ENCODE measurements at regions not wholly inside any gene's neighbourhood (a gene's known extent, or its start where the extent isn't known, plus 50 kb on each side); places are given as distances from the start of the nearest gene placed in this dataset.
"Not testable (repeated sequence)": the region's sequence is repeated elsewhere in the genome, so short reads cannot be mapped to it uniquely, and the experiment has no call there.

DNA sequence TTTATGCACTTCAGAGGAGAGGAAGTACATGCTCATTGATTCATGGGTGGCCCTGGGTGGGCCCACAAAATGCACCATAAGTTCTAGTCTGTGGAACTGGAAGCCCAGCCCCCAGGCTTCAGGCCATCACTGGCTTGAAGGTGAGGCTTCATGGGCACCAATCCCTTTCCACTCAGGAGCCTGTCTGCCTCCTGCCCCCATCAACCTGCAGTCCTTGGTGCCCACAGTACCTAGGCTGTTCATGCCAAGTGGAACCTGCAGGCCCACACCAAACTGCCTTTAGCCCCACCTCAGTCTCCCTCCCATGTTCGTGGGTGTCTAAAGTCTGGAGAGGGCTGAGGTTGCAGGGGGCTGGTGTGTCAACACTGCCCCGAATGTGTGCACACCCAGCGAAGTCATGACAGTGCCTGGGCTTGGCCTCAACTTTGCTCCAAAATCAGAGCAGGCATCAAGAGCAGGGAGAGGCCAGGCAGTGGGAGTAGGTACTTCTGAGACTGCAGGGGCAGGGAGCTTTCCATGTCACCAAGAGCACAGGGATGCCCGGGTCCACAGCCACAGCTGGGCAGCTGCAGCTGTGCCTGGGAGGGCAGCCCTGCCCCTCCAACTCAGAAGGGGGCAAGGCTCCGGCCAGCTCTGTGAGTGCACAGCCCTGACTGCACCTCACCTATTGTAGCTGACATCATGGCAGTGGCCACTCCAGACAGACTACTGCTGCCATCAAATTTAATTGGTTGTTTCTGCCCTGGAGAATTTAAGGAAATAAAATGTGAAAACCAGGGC, 1250.4 kb upstream of the IGFBP7 start:
- no peak for DNase-seq (ENCODE audit: low read depth)

- no peak for DNase-seq (ENCODE audit: low read depth)
Observed at GRCh38 chr4:58359590-58359989, 1249.4 kb upstream of the IGFBP7 start.

GRCh38 chr4:58357947-58358346, 1247.8 kb upstream of the IGFBP7 start:
- DNase-seq (ENCODE audit: low read depth) = no peak

GRCh38 chr4:58325070-58325469, 1214.9 kb upstream of the IGFBP7 start:
- no peak for DNase-seq (ENCODE audit: low read depth)

DNA sequence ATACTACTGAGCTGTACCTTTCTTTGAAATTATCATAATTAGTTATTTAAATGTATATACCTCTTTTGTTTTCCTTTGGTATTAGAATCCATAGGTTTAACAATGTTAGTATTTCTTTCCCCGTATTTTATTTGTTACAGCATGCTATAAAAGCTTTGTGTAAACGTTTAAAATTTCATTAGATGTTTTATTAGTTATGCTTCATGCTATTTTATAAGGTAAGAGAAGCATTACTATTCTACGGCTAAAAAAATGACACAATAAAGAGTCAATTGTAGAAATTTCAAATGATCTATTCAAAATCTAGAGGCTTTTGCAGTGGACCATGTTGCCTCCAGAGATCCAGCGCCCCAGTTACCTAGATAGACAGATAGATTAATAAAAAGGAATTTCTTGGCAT, 1203.3 kb upstream of the IGFBP7 start:
- DNase-seq (ENCODE audit: low read depth) = no peak

- no peak for DNase-seq (ENCODE audit: low read depth)
Observed at GRCh38 chr4:58303456-58303855, 1193.3 kb upstream of the IGFBP7 start.

GRCh38 chr4:58301376-58301999, 1191.3 kb upstream of the IGFBP7 start:
- DNase-seq (ENCODE audit: low read depth) = no peak

- no peak for DNase-seq (ENCODE audit: low read depth)
Observed at GRCh38 chr4:58286335-58286734, 1176.2 kb upstream of the IGFBP7 start.

GRCh38 chr4:58280928-58281327, 1170.7 kb upstream of the IGFBP7 start:
- DNase-seq (ENCODE audit: low read depth) = not testable (repeated sequence)

DNA sequence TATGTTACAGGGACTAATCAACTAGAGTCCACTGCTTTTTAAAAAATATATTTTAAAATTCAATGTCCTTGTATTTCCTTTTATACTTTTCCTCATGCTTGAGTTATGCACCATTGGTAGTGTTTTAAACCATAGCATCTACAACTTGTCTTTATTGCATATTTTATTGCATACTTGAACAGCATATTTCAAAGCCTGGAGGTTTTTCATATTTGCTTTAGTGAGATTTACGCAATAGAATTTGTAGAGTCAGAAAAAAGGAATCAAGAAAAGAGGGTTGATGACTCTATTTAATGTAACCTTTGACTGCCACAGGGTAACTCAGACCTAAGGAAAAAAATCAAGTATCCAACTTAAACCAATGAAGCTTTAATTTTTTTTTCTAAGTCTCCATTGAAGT, 1165.7 kb upstream of the IGFBP7 start:
- no peak for DNase-seq (ENCODE audit: low read depth)

DNA sequence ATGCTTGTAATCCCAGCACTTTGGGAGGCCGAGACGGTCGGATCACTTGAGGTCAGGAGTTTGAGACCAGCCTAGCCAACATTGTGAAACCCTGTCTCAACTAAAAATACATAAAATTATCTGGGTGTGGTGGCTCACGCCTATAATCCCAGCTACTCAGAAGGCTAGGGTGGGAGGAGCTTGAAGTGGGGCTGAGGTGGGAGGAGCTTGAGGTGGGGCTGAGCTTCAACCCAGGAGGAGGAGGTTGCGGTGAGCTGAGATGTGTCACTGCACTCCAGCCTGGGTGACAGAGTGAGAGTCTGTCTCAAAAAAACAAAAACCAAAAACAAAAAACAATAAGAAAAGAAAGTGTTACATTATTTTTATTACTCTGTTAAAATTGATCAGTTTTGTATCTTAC, 1164.4 kb upstream of the IGFBP7 start:
- DNase-seq (ENCODE audit: low read depth) = no peak

DNA sequence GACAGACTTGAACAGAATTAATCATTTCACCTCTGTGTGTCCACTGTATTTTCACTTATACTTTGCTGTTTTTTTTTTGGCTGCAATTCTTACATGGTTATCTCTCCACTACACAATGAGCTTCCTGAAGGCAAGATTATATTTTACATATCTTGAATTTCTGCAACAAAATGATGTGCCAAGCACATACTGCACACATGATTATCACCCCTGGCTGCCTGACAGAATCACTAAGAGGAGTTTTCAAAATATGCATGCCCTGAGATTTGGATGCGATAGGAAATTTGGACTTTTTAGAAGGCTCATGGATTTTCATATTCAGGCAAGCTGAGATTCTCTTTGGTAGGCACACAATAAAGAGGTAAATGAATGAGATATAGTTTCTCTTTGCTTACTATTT, 1162.1 kb upstream of the IGFBP7 start:
- DNase-seq (ENCODE audit: low read depth) = no peak

- no peak for DNase-seq (ENCODE audit: low read depth)
Observed at GRCh38 chr4:58265734-58266133, 1155.5 kb upstream of the IGFBP7 start.

DNA sequence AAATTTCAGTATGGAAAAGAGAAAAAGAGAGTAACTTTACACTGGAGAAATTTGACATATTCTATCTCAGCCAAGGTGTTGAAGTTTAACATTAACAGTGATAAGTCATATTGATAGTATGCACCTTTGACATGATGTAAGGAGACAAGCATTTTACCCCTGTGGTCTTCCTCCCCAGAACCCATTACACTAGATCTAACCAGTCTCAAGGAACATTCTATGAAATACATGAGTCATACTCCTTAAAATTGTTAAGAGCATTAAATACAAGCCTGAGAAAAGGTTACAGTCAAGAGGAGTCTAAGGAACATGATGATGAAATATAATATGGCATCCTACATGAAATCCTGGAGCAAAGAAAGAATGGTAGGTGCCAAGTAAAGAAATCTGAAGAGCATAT, 1151.3 kb upstream of the IGFBP7 start:
- DNase-seq (ENCODE audit: low read depth) = no peak

- DNase-seq (ENCODE audit: low read depth) = no peak
Observed at GRCh38 chr4:58254291-58254690, 1144.1 kb upstream of the IGFBP7 start.

- no peak for DNase-seq (ENCODE audit: low read depth)
Observed at GRCh38 chr4:58252656-58253055, 1142.5 kb upstream of the IGFBP7 start.

DNA sequence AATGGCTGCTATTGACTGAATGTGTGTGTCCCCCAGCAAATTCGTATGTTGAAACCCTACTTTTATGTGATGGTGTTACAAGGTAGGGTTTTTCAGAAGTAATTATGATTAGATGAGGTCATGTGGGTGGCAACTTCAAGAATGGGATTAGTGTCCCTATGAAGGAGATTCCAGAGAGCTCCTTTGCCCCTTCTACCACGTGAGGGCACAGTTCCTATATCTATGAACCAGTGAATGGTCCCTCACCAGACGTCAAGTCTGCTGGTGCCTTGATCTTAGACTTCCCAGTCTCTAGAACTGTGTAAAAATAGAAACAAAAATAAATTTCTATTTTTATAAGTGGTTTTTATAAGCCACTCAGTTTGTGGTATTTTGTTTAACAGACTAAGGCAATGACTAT, 1137.6 kb upstream of the IGFBP7 start:
- no peak for DNase-seq (ENCODE audit: low read depth)

- DNase-seq (ENCODE audit: low read depth) = no peak
Observed at GRCh38 chr4:58225460-58225859, 1115.3 kb upstream of the IGFBP7 start.

DNA sequence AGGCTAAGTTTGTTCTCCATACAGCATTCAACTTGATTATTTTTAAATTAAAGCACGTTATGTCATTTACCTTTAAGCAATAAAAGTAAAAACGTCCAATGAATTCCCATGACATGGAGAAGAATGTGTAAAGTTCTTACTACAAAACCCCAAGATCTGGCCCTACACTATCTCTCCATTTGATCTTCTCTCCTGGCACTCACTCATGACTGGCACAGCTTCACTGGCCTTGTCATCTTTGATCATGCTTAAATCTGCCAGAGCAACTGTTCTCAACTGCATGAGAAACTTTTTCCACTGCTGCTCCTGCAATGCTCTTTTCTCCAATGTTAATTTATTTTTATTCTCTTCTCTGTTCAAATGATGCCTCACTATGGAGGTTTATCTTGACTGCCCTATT, 1109.0 kb upstream of the IGFBP7 start:
- DNase-seq (ENCODE audit: low read depth) = no peak

DNA sequence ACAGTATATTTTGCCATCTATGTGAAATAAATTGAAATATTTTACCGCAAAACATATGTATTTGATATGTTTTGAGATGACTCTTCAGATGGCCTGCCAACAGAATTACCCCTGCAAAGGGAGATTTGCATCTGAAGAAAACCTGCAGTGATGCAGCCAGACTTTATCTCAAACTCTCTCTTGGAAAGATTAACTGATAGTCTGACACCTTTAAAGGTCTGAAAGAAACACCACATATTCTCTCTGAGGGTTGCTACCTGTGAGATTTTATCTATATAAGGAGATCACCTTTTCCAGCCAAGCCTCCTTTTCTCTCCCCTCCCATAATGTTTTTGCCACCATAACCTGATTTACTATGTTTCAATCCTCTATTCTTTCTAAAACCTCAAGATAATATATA, 1106.3 kb upstream of the IGFBP7 start:
- DNase-seq (ENCODE audit: low read depth) = no peak

- DNase-seq (ENCODE audit: low read depth) = no peak
Observed at GRCh38 chr4:58214376-58214775, 1104.2 kb upstream of the IGFBP7 start.

- no peak for DNase-seq (ENCODE audit: low read depth)
Observed at GRCh38 chr4:58209551-58209950, 1099.4 kb upstream of the IGFBP7 start.

DNA sequence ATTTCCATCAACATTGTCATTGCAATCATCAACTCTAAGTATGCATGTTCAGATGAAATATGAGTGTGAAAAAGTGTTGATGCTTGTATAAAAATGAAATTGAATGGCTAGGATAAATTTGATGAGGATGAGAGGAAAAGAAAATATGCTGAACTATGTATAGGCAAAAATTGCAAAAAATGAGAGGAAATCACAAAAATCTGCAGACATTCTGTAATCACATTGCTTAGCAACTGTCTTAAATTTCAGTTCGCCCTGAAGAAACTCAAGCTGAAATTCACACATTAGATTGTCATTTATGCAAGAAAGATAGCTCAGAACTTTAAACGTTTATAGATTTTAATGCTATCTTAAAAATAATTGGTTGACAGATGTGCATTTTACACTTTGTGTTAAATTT, 1098.8 kb upstream of the IGFBP7 start:
- no peak for DNase-seq (ENCODE audit: low read depth)
